IMR-90 (cell line): ENCODE measurements at regions not wholly inside any gene's neighbourhood (a gene's known extent, or its start where the extent isn't known, plus 50 kb on each side); places are given as distances from the start of the nearest gene placed in this dataset.

Experiments used
- ATAC-seq: fragments of 200-7000 bp; cut with Tn5 transposase; 2 replicates; pipeline ENCODE4 v1.9.1; 2020; ENCODE audit warnings: low read depth, mild to moderate bottlenecking, moderate library complexity
- BruUV-seq: library from RNA; stranded (reverse); fragments of 400-500 nt; replicated peaks from 2 replicates; lab custom pipeline; 2021; lab: Mats Ljungman, UMichigan
- CTCF ChIA-PET: fragments of 300-600 bp; formaldehyde crosslinking; extraction: SDS; loops from one replicate; lab custom pipeline; 2021; ENCODE audit warnings: antibody characterized with exemption; lab: Yijun Ruan, JAX
- POLR2A ChIA-PET: fragments of 300-600 bp; sonication (Branson Sonifier 250); formaldehyde crosslinking; loops from one replicate; lab custom pipeline; 2022; ENCODE audit warnings: antibody characterized with exemption; ENCODE audit not compliant: unreplicated experiment; lab: Charles Lee
- DNase-seq: peaks from one replicate; pipeline ENCODE4 v3.0.0; 2013
- H2AFZ ChIP-seq: replicated peaks from 2 replicates; pipeline ENCODE3; 2013; ENCODE audit warnings: low read length, mild to moderate bottlenecking; ENCODE audit not compliant: poor library complexity
- H2AK5ac ChIP-seq: 2 replicates; pipeline ENCODE4 v1.6.1; 2013; ENCODE audit warnings: low read depth, low read length, inconsistent platforms
- H2AK9ac ChIP-seq: replicated peaks from 2 replicates; pipeline ENCODE3; 2013; ENCODE audit warnings: mild to moderate bottlenecking, low read depth, low read length, moderate library complexity; ENCODE audit not compliant: poor library complexity
- H2BK120ac ChIP-seq: 2 replicates; pipeline ENCODE4 v1.6.1; 2013; ENCODE audit warnings: low read depth, low read length, inconsistent platforms
- H2BK15ac ChIP-seq: 3 replicates; pipeline ENCODE4 v1.6.1; 2013; ENCODE audit warnings: low read depth, low read length, inconsistent platforms
- H2BK20ac ChIP-seq: 2 replicates; pipeline ENCODE4 v1.6.1; 2013; ENCODE audit warnings: low read depth, mild to moderate bottlenecking, inconsistent platforms, low read length, moderate library complexity
- H2BK5ac ChIP-seq: 2 replicates; pipeline ENCODE4 v1.6.1; 2013; ENCODE audit warnings: mild to moderate bottlenecking, low read depth, low read length, inconsistent platforms; ENCODE audit not compliant: poor library complexity, severe bottlenecking
- H3K14ac ChIP-seq: replicated peaks from 2 replicates; pipeline ENCODE4 v1.6.1; 2013; ENCODE audit warnings: low read depth, low read length, inconsistent platforms
- H3K18ac ChIP-seq: 2 replicates; pipeline ENCODE4 v1.6.1; 2013; ENCODE audit warnings: low read depth, low read length, control low read depth
- H3K23ac ChIP-seq: 2 replicates; pipeline ENCODE4 v1.6.1; 2013; ENCODE audit warnings: low read depth, low read length, inconsistent platforms
- H3K27ac ChIP-seq: 2 replicates; pipeline ENCODE4 v1.5.1; 2013; ENCODE audit warnings: mild to moderate bottlenecking, control low read depth, low read length; ENCODE audit not compliant: insufficient read depth
- H3K27me3 ChIP-seq: 2 replicates; pipeline ENCODE4 v1.6.1; 2013; ENCODE audit warnings: low read length; ENCODE audit not compliant: control insufficient read depth, insufficient read depth
- H3K36me3 ChIP-seq: 2 replicates; pipeline ENCODE4 v1.6.1; 2013; ENCODE audit warnings: low read length, mixed read lengths; ENCODE audit not compliant: control insufficient read depth, insufficient read depth
- H3K4ac ChIP-seq: 2 replicates; pipeline ENCODE4 v1.6.1; 2013; ENCODE audit warnings: low read depth, low read length, inconsistent platforms
- H3K4me1 ChIP-seq: 2 replicates; pipeline ENCODE4 v1.6.1; 2013; ENCODE audit warnings: low read length, mixed read lengths; ENCODE audit not compliant: control insufficient read depth, insufficient read depth
- H3K4me2 ChIP-seq: 2 replicates; pipeline ENCODE4 v1.6.1; 2013; ENCODE audit warnings: low read depth, mild to moderate bottlenecking, control low read depth, low read length, moderate library complexity
- H3K4me3 ChIP-seq: 2 replicates; pipeline ENCODE4 v1.5.1; 2013; ENCODE audit warnings: low read depth, mild to moderate bottlenecking, control low read depth, low read length, moderate library complexity; ENCODE audit not compliant: insufficient read depth
- H3K56ac ChIP-seq: 2 replicates; pipeline ENCODE4 v1.6.1; 2013; ENCODE audit warnings: low read length, inconsistent platforms; ENCODE audit not compliant: insufficient read depth; ENCODE audit errors: extremely low read depth
- H3K79me1 ChIP-seq, 2 experiments: 2 replicates each; pipeline ENCODE4 v1.6.1; 2013; ENCODE audit warnings: low read length in 2 of 2, inconsistent platforms in 1 of 2, low read depth in 1 of 2
- H3K9ac ChIP-seq: 2 replicates; pipeline ENCODE4 v1.6.1; 2013; ENCODE audit warnings: low read depth, low read length, control low read depth
- H3K9me1 ChIP-seq: 2 replicates; pipeline ENCODE4 v1.6.1; 2013; ENCODE audit warnings: low read length, inconsistent platforms; ENCODE audit not compliant: insufficient read depth
- H3K9me3 ChIP-seq: 2 replicates; pipeline ENCODE4 v1.6.1; 2013; ENCODE audit warnings: low read length; ENCODE audit not compliant: control insufficient read depth, insufficient read depth
- H4K20me1 ChIP-seq: 2 replicates; pipeline ENCODE4 v1.6.1; 2013; ENCODE audit warnings: low read length, inconsistent platforms; ENCODE audit not compliant: insufficient read depth
- H4K5ac ChIP-seq: 2 replicates; pipeline ENCODE4 v1.6.1; 2013; ENCODE audit warnings: mild to moderate bottlenecking, low read depth, low read length, control low read depth
- H4K8ac ChIP-seq, 2 experiments: 2 replicates each; pipeline ENCODE4 v1.6.1; 2013; ENCODE audit warnings: low read depth in 2 of 2, low read length in 2 of 2, control low read depth in 1 of 2, inconsistent platforms in 1 of 2
- H4K91ac ChIP-seq: 2 replicates; pipeline ENCODE4 v1.6.1; 2013; ENCODE audit warnings: low read depth, low read length, inconsistent platforms; ENCODE audit not compliant: insufficient read depth
- CTCF ChIP-seq: conservative IDR thresholded peaks from 2 replicates; pipeline ENCODE4 v1.5.1; 2012; ENCODE audit warnings: mild to moderate bottlenecking, low read depth, low read length, improper control_type of control experiment
- RAD21 ChIP-seq: IDR thresholded peaks from 2 replicates; pipeline ENCODE4 v1.6.1; 2012; ENCODE audit warnings: low read length, improper control_type of control experiment
- WGBS, 2 experiments: methylation state at CpG; one replicate each; pipeline versions ENCODE4 v1.1.5 to v1.1.7; 2013; ENCODE audit warnings: missing lambda C conversion rate in 2 of 2; ENCODE audit not compliant: insufficient read length in 1 of 2; ENCODE audit errors: extremely low coverage in 2 of 2; 5-methylcytosine and 5-hydroxymethylcytosine counted together
- dilution Hi-C: fragments of 300-500 bp; cut with HindIII; formaldehyde crosslinking; loops from one replicate; pipeline ENCODE4 v1.14.3; 2018; ENCODE audit warnings: low sequenced_read_pairs; ENCODE audit not compliant: unreplicated experiment
- in situ Hi-C: fragments of 300-500 bp; cut with MboI; formaldehyde crosslinking; loops from 3 replicates; pipeline ENCODE4 v1.14.3; 2019; ENCODE audit warnings: low sequenced_read_pairs, inconsistent platforms, mixed read lengths
- intact Hi-C: fragments of 100-400 bp; cut with micrococcal nuclease; formaldehyde crosslinking; loops from 2 replicates; pipeline ENCODE4 v1.10.0; 2022

GRCh38 chr2:215794829-215795546 is 218.4 kb downstream of the MREG start:
- H4K20me1 ChIP-seq, result peaks cover 5% of the 10 kb centered on the region; the same call in 1 of the 2 replicates
- 0 out of 2 replicates have a peak overlapping the region, but pooled peaks have one; percentile 20 for H2BK20ac ChIP-seq
- POLR2A ChIA-PET, result interaction anchor here (1.0 kb wide), 1 partner anchor 10 kb away, joined by 7 read pairs; no protein-coding TSS in a partner anchor
- no peak overlapping the region for H3K4me3 ChIP-seq
- DNase-seq (no peak), ATAC-seq (no peak)
- no peaks in the 10 kb centered on the region for H3K27me3 ChIP-seq
- peaks cover 6% of the 10 kb centered on the region; the same call in 1 of the 2 replicates for H3K9me1 ChIP-seq
- H4K5ac ChIP-seq, result 0 out of 2 replicates have a peak overlapping the region, but pooled peaks have one; percentile 15
- H3K56ac ChIP-seq, result no peak overlapping the region
- H2BK120ac ChIP-seq, result no peak overlapping the region
- H3K4ac ChIP-seq, result peak overlapping the region; percentile 30; the same call in 1 of the 2 replicates
- dilution Hi-C loops, result no loop called here
- no peak overlapping the region for H2AFZ ChIP-seq
- H3K23ac ChIP-seq, result no peak overlapping the region
- no peak overlapping the region for H2BK5ac ChIP-seq
- intact Hi-C loops, result loop anchor here (2.0 to 5.0 kb wide), 3 partner anchors 93 to 268 kb away; no protein-coding TSS in a partner anchor
- H3K4me1 ChIP-seq, result peaks cover 11% of the 10 kb centered on the region
- H3K79me1 ChIP-seq, result no peaks in the 10 kb centered on the region
- peak overlapping the region; percentile 49; the same call in 1 of the 2 replicates for H2AK5ac ChIP-seq
- no peak overlapping the region for H2BK15ac ChIP-seq
- CTCF ChIA-PET, result interaction anchor here (0.6 to 2.2 kb wide), 5 partner anchors 22 to 489 kb away, joined by 3 to 6 read pairs (median 3); no protein-coding TSS in a partner anchor
- no peak overlapping the region for H3K27ac ChIP-seq
- WGBS, 2 experiments, result no CpG with 5 or more reads among the region's 5 CpGs
- H4K8ac ChIP-seq, result no peak overlapping the region
- H4K91ac ChIP-seq, result no peak overlapping the region
- in situ Hi-C loops, result no loop called here
- H2AK9ac ChIP-seq, result no peak overlapping the region
- H3K9me3 ChIP-seq, result no peaks in the 10 kb centered on the region
- BruUV-seq, result no TSS peak
- peak overlapping the region; percentile 50 for H3K18ac ChIP-seq
- H3K9ac ChIP-seq, result no peak overlapping the region
- H3K36me3 ChIP-seq, result no peaks in the 10 kb centered on the region
- TF ChIP-seq CTCF (no peak), RAD21 (0 out of 2 replicates have a peak, but pooled peaks have one; percentile 21)
- H3K4me2 ChIP-seq, result no peak overlapping the region
- H3K14ac ChIP-seq, result peak overlapping the region; percentile 38; the same call in 1 of the 2 replicates
